HEK293 (cell line): ENCODE measurements at regions not wholly inside any gene's neighbourhood (a gene's known extent, or its start where the extent isn't known, plus 50 kb on each side); places are given as distances from the start of the nearest gene placed in this dataset.

Experiments used
- BCL6B ChIP-seq: fragments of 450-650 bp; formaldehyde crosslinking; IDR thresholded peaks from 2 replicates; pipeline ENCODE4 v1.5.1; 2017; ENCODE audit warnings: missing biosample characterization, missing genetic modification characterization
- ZBTB21 ChIP-seq: fragments of 450-650 bp; formaldehyde crosslinking; IDR thresholded peaks from 2 replicates; pipeline ENCODE4 v1.5.1; 2017; ENCODE audit warnings: missing biosample characterization, missing genetic modification characterization
- ZNF10 ChIP-seq: fragments of 450-650 bp; formaldehyde crosslinking; IDR thresholded peaks from 2 replicates; pipeline ENCODE4 v1.5.1; 2017; ENCODE audit warnings: missing biosample characterization, missing genetic modification characterization
- ZNF138 ChIP-seq: fragments of 450-650 bp; formaldehyde crosslinking; IDR thresholded peaks from 2 replicates; pipeline ENCODE4 v1.5.1; 2016; ENCODE audit warnings: missing biosample characterization, missing genetic modification characterization, borderline replicate concordance
- ZNF19 ChIP-seq: fragments of 450-650 bp; formaldehyde crosslinking; IDR thresholded peaks from 2 replicates; pipeline ENCODE4; 2016; ENCODE audit warnings: missing biosample characterization, missing genetic modification characterization, low read depth
- ZNF280D ChIP-seq: fragments of 450-650 bp; formaldehyde crosslinking; IDR thresholded peaks from 2 replicates; pipeline ENCODE4 v1.5.1; 2016; ENCODE audit warnings: missing biosample characterization, missing genetic modification characterization
- ZNF350 ChIP-seq: fragments of 450-650 bp; formaldehyde crosslinking; IDR thresholded peaks from 2 replicates; pipeline ENCODE4 v1.5.0; 2017; ENCODE audit warnings: missing biosample characterization, mild to moderate bottlenecking, missing genetic modification characterization
- ZNF404 ChIP-seq: fragments of 450-650 bp; formaldehyde crosslinking; IDR thresholded peaks from 2 replicates; pipeline ENCODE4 v1.5.1; 2017; ENCODE audit warnings: missing biosample characterization, missing genetic modification characterization
- ZNF600 ChIP-seq: fragments of 450-650 bp; formaldehyde crosslinking; IDR thresholded peaks from 2 replicates; pipeline ENCODE4 v1.5.1; 2016; ENCODE audit warnings: missing biosample characterization, missing genetic modification characterization
- ZNF654 ChIP-seq: fragments of 450-650 bp; formaldehyde crosslinking; IDR thresholded peaks from 2 replicates; pipeline ENCODE4 v1.5.1; 2016; ENCODE audit warnings: low read depth, missing biosample characterization, missing genetic modification characterization
- ZNF792 ChIP-seq: fragments of 450-650 bp; formaldehyde crosslinking; IDR thresholded peaks from 2 replicates; pipeline ENCODE4 v1.5.1; 2016; ENCODE audit warnings: missing biosample characterization, missing genetic modification characterization
- TF ChIP-seq, protein P1 (sequence below): fragments of 450-650 bp; formaldehyde crosslinking; IDR thresholded peaks from 2 replicates; pipeline ENCODE4 v1.5.1; 2016; ENCODE audit warnings: missing biosample characterization, missing genetic modification characterization

DNA sequence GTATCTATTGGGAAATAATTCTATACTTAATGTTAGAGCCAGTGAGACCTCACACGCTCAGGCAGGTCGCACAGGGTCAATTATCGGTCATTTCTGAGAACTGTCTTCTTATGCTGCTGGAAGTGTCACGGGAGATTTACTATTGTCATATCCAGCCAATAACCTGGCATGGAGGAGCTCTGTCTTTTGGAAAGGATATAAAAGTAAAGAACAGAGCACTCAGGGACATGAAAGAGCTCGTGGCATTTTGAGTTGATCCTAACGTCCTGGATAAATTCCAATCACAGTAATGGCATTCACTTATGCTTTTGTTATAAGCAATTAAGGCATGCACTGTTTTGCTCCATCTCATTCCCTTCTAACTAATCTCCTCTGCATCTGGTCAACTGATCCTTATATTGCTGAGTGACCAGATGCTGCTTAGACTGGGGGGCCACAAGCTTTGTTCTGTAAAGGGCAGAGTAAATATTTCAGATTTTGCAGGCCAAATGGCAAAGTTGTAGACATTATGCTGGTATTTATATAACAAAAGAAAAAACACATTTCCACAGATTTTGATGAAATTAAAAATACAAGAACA, 453.5 kb upstream of the SMIM21 start:
- TF ChIP-seq, protein P1, sequence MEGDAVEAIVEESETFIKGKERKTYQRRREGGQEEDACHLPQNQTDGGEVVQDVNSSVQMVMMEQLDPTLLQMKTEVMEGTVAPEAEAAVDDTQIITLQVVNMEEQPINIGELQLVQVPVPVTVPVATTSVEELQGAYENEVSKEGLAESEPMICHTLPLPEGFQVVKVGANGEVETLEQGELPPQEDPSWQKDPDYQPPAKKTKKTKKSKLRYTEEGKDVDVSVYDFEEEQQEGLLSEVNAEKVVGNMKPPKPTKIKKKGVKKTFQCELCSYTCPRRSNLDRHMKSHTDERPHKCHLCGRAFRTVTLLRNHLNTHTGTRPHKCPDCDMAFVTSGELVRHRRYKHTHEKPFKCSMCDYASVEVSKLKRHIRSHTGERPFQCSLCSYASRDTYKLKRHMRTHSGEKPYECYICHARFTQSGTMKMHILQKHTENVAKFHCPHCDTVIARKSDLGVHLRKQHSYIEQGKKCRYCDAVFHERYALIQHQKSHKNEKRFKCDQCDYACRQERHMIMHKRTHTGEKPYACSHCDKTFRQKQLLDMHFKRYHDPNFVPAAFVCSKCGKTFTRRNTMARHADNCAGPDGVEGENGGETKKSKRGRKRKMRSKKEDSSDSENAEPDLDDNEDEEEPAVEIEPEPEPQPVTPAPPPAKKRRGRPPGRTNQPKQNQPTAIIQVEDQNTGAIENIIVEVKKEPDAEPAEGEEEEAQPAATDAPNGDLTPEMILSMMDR (tag by site-specific recombination): no peak
- TF ChIP-seq ZNF19 (tag by site-specific recombination): no peak
- no peak for TF ChIP-seq ZBTB21 (tag by site-specific recombination)
- TF ChIP-seq ZNF350: no peak
- TF ChIP-seq BCL6B (tag by site-specific recombination): no peak
- TF ChIP-seq ZNF138 (tag by site-specific recombination): no peak
- no peak for TF ChIP-seq ZNF600 (tag by site-specific recombination)
- no peak for TF ChIP-seq ZNF280D (tag by site-specific recombination)
- TF ChIP-seq ZNF404 (tag by site-specific recombination): no peak
- TF ChIP-seq ZNF654: no peak
- no peak for TF ChIP-seq ZNF792 (tag by site-specific recombination)
- no peak for TF ChIP-seq ZNF10 (tag by site-specific recombination)
